RWPE1 (cell line): ENCODE measurements at regions not wholly inside any gene's neighbourhood (a gene's known extent, or its start where the extent isn't known, plus 50 kb on each side); places are given as distances from the start of the nearest gene placed in this dataset.

Source experiments
- CTCF ChIA-PET: fragments of 350-600 bp; sonication (Branson Sonifier 250); formaldehyde crosslinking; extraction: SDS; loops from one replicate; lab custom pipeline; 2021; lab: Yijun Ruan, JAX
- POLR2A ChIA-PET: fragments of 400-600 bp; formaldehyde crosslinking; extraction: SDS; loops from one replicate; lab custom pipeline; 2020; ENCODE audit warnings: antibody characterized with exemption; ENCODE audit not compliant: low non-redundant PET; lab: Yijun Ruan, JAX
- DNase-seq: peaks from one replicate; pipeline ENCODE4 v3.0.0; 2012; ENCODE audit warnings: low spot score
- H3K27ac ChIP-seq: fragments of 450-650 bp; 2 replicates; pipeline ENCODE4 v1.5.1; 2017
- TF ChIP-seq, protein P1 (sequence below): fragments of 450-650 bp; conservative IDR thresholded peaks from 2 replicates; pipeline ENCODE4 v1.5.1; 2017; ENCODE audit warnings: low read depth, mild to moderate bottlenecking

DNA sequence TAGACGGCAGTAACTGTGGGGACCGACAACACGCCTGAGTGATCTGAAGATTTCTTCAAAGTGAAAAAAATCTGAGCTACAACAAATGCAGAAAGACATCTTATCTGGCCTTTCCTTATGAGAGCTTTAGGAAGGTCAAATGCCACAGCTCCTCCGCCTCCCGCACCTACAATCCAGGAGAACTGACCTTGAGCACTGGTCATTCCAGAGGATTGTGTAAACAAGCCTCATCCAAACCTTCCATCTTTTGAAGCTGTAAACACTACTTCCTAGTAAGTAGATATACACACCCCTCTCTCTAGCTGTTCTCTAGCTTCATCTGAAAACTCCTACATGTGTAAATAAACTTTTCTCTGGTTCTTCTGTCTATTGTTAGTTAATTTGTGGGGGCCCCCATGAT, 76.9 kb downstream of the CD24 start:
- CTCF ChIA-PET, result no interaction called here
- no peak overlapping the region for H3K27ac ChIP-seq
- TF ChIP-seq, protein P1, sequence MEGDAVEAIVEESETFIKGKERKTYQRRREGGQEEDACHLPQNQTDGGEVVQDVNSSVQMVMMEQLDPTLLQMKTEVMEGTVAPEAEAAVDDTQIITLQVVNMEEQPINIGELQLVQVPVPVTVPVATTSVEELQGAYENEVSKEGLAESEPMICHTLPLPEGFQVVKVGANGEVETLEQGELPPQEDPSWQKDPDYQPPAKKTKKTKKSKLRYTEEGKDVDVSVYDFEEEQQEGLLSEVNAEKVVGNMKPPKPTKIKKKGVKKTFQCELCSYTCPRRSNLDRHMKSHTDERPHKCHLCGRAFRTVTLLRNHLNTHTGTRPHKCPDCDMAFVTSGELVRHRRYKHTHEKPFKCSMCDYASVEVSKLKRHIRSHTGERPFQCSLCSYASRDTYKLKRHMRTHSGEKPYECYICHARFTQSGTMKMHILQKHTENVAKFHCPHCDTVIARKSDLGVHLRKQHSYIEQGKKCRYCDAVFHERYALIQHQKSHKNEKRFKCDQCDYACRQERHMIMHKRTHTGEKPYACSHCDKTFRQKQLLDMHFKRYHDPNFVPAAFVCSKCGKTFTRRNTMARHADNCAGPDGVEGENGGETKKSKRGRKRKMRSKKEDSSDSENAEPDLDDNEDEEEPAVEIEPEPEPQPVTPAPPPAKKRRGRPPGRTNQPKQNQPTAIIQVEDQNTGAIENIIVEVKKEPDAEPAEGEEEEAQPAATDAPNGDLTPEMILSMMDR, result no peak
- DNase-seq, result no peak
- POLR2A ChIA-PET, result no interaction called here

- H3K27ac ChIP-seq, result no peak overlapping the region
Measured at GRCh38 chr6:106895703-106896040, 78.9 kb downstream of the CD24 start.

GRCh38 chr6:106894978-106895702, 79.4 kb downstream of the CD24 start:
- no peak overlapping the region for H3K27ac ChIP-seq
- DNase-seq, result no peak
- ChIA-PET CTCF (interaction anchor here (0.6 to 1.7 kb wide), 2 partner anchors 13 to 180 kb away, joined by 3 to 4 read pairs; no protein-coding TSS in a partner anchor), POLR2A (no interaction called here)
- TF ChIP-seq, protein P1, result no peak

More at GRCh38 chr6:106895703-106896040, 78.9 kb downstream of the CD24 start:
- DNase-seq, result no peak
- ChIA-PET POLR2A (no interaction called here), CTCF (interaction anchor here (1.7 kb wide), 1 partner anchor 13 kb away, joined by 4 read pairs; no protein-coding TSS in a partner anchor)
- TF ChIP-seq, protein P1, result no peak

GRCh38 chr6:106892186-106892585, 82.3 kb downstream of the CD24 start:
- POLR2A ChIA-PET, result no interaction called here
- CTCF ChIA-PET, result no interaction called here
- no peak overlapping the region for H3K27ac ChIP-seq
- TF ChIP-seq, protein P1, result no peak
- DNase-seq, result no peak

DNA sequence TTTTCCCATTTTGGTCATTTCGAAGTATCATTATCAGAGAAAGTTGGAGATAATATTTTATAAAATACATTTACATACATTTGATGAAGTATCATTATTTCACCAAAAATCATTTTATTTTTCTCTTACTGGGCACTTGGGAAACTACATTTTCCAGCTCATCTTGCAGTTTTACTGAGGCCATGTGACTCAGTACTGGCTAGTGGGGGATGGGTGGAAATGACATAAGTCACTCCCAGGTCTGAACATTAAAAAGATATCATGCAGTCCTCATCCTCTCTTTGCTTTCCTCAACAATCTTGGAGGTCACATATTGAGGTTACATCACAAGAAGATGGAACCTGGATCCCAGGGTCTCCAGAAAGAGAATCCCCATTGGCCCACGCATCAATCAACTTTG, 84.1 kb downstream of the CD24 start:
- TF ChIP-seq, protein P1, result no peak
- H3K27ac ChIP-seq, result no peak overlapping the region
- CTCF ChIA-PET, result no interaction called here
- POLR2A ChIA-PET, result no interaction called here
- no peak for DNase-seq

DNA sequence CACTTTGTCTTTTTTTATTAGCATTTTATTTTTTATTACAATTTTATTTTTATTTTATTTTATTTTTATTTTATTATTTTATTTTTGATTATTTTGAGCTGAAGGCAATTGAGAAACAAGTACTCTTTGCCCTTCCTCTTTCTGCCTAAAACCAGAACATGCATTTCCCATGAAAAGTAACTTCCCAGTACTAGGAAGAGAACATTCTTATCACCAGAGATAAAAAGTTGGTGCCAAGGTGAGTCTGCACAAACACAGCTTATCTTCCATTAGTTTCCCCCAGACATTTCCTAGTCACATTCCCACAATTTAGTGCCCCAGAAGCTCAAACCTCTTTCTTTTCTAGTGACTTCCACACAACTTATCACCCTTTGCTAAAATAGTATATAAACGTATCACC, 84.8 kb downstream of the CD24 start:
- CTCF ChIA-PET, result no interaction called here

More for the DNA sequence above, 84.8 kb downstream of the CD24 start:
- POLR2A ChIA-PET, result no interaction called here
- no peak overlapping the region for H3K27ac ChIP-seq
- DNase-seq, result no peak
- TF ChIP-seq, protein P1, result no peak
